Fibroblast of skin of back (primary cell): ENCODE measurements at regions not wholly inside any gene's neighbourhood (a gene's known extent, or its start where the extent isn't known, plus 50 kb on each side); places are given as distances from the start of the nearest gene placed in this dataset.

Experiments
- DNase-seq: peaks from one replicate; pipeline ENCODE4 v3.0.0-alpha.2; 2013

GRCh38 chr16:85394456-85395206 lies 218.5 kb upstream of the GSE1 start:
- DNase-seq = no peak

GRCh38 chr16:85395207-85395912 lies 217.8 kb upstream of the GSE1 start:
- DNase-seq = peak; percentile 99

GRCh38 chr16:85395913-85396878 lies 216.9 kb upstream of the GSE1 start:
- no peak for DNase-seq

GRCh38 chr16:85396879-85397871 lies 215.9 kb upstream of the GSE1 start:
- DNase-seq = no peak

- no peak for DNase-seq
Observed at GRCh38 chr16:85398050-85398451, 215.1 kb upstream of the GSE1 start.

- DNase-seq = no peak
Observed at GRCh38 chr16:85398688-85399582, 214.2 kb upstream of the GSE1 start.

- DNase-seq = no peak
Observed at GRCh38 chr16:85399583-85400284, 213.4 kb upstream of the GSE1 start.

- no peak for DNase-seq
Observed at GRCh38 chr16:85400305-85401205, 212.6 kb upstream of the GSE1 start.

- DNase-seq = no peak
Observed at GRCh38 chr16:85401370-85401916, 211.7 kb upstream of the GSE1 start.

- no peak for DNase-seq
Observed at GRCh38 chr16:85401917-85402766, 211.0 kb upstream of the GSE1 start.

- peak; percentile 67 for DNase-seq
Observed at GRCh38 chr16:85402910-85403692, 210.0 kb upstream of the GSE1 start.

GRCh38 chr16:85403693-85404092 lies 209.4 kb upstream of the GSE1 start:
- no peak for DNase-seq

- DNase-seq = no peak
Observed at GRCh38 chr16:85412911-85413520, 200.1 kb upstream of the GSE1 start.

- DNase-seq = no peak
Observed at GRCh38 chr16:85413691-85414663, 199.1 kb upstream of the GSE1 start.
